A549 (cell line): ENCODE measurements at regions not wholly inside any gene's neighbourhood (a gene's known extent, or its start where the extent isn't known, plus 50 kb on each side); places are given as distances from the start of the nearest gene placed in this dataset.

Experiments used
- CHD2 ChIP-seq: fragments of 150-350 bp; IDR thresholded peaks from 2 replicates; pipeline ENCODE4 v1.6.1; 2014; ENCODE audit warnings: low read length; ENCODE audit not compliant: partially characterized antibody
- CTCF ChIP-seq: fragments of >200 bp; sonication (Bioruptor Twin); formaldehyde crosslinking; IDR thresholded peaks from 3 replicates; pipeline ENCODE4 v1.5.1; 2016
- HEYL ChIP-seq: fragments of 250-450 bp; sonication (Bioruptor Pico); IDR thresholded peaks from 2 replicates; pipeline ENCODE4 v1.8.0; 2021; ENCODE audit warnings: mild to moderate bottlenecking, moderate library complexity
- KDM1A ChIP-seq: fragments of 200-600 bp; sonication (generic); IDR thresholded peaks from 2 replicates; pipeline ENCODE4 v1.6.1; 2016; ENCODE audit warnings: low read depth, mild to moderate bottlenecking
- POLR2A ChIP-seq: IDR thresholded peaks from 2 replicates; pipeline ENCODE4 v1.6.1; 2012; ENCODE audit warnings: mild to moderate bottlenecking, low read length
- RAD21 ChIP-seq, 2 experiments: fragments of >200 bp in 1 of 2; sonication (Bioruptor Twin) in 1 of 2; formaldehyde crosslinking in 1 of 2; IDR thresholded peaks in 1 of 2; conservative IDR thresholded peaks in 1 of 2; 2 replicates in 1 of 2; 3 replicates in 1 of 2; pipeline ENCODE4 v1.6.1; 2012 to 2018; ENCODE audit warnings: inconsistent platforms in 1 of 2
- RCOR1 ChIP-seq: fragments of 150-350 bp; IDR thresholded peaks from 2 replicates; pipeline ENCODE4 v1.6.1; 2014; ENCODE audit warnings: antibody characterized with exemption, low read length, low read depth
- RFX5 ChIP-seq: fragments of 450-650 bp; IDR thresholded peaks from 2 replicates; pipeline ENCODE4 v1.7.1; 2014; ENCODE audit warnings: antibody characterized with exemption, mild to moderate bottlenecking, moderate library complexity
- ZFP36 ChIP-seq: fragments of 450-650 bp; IDR thresholded peaks from 2 replicates; pipeline ENCODE4 v1.6.1; 2014; ENCODE audit warnings: borderline replicate concordance; ENCODE audit not compliant: partially characterized antibody
- TF ChIP-seq, protein P1 (sequence below): fragments of 150-350 bp; IDR thresholded peaks from 2 replicates; pipeline ENCODE4 v1.6.1; 2014; ENCODE audit warnings: low read depth, mild to moderate bottlenecking, low read length

DNA sequence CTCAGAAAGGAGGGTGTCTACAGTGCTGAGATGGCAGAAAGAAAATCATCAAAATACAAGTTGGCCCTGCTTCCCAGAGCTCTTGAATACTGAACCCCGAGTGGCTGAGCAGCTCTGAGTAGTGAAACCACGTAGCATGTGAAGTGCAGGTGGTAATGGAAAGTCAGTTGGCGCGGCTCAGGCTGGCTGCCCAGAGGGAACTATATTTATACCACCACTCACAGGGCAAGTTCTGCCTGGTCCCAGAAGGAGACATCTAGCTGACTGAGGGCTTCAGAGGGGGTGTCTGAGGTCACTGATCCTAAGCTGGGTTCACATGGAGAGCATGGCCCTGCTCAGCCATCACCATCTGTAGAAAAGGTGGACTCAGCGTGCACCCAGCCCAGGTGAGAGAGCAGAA, 129.6 kb upstream of the AGBL1 start:
- TF ChIP-seq POLR2A, result no peak
- no peak for TF ChIP-seq CHD2
- no peak for TF ChIP-seq CTCF
- TF ChIP-seq RAD21 (conservative IDR thresholded peaks at IDR 0.05 in 1 of 2, IDR thresholded peaks at IDR 0.05 in 1 of 2), result no peak
- no peak for TF ChIP-seq KDM1A
- no peak for TF ChIP-seq ZFP36
- TF ChIP-seq RFX5, result no peak
- TF ChIP-seq, protein P1, sequence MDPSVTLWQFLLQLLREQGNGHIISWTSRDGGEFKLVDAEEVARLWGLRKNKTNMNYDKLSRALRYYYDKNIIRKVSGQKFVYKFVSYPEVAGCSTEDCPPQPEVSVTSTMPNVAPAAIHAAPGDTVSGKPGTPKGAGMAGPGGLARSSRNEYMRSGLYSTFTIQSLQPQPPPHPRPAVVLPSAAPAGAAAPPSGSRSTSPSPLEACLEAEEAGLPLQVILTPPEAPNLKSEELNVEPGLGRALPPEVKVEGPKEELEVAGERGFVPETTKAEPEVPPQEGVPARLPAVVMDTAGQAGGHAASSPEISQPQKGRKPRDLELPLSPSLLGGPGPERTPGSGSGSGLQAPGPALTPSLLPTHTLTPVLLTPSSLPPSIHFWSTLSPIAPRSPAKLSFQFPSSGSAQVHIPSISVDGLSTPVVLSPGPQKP, result no peak
- TF ChIP-seq RCOR1, result no peak
- TF ChIP-seq HEYL (CRISPR knock-in tag), result no peak
